HG03060 (cell line): ENCODE measurements at regions not wholly inside any gene's neighbourhood (a gene's known extent, or its start where the extent isn't known, plus 50 kb on each side); places are given as distances from the start of the nearest gene placed in this dataset.
"Not testable (repeated sequence)": the region's sequence is repeated elsewhere in the genome, so short reads cannot be mapped to it uniquely, and the experiment has no call there.

Experiments
- ATAC-seq: cut with Tn5 transposase; IDR thresholded peaks from one replicate; pipeline ENCODE4 v1.9.1; 2021; ENCODE audit warnings: low read depth, moderate number of reproducible peaks; ENCODE audit not compliant: unreplicated experiment

DNA sequence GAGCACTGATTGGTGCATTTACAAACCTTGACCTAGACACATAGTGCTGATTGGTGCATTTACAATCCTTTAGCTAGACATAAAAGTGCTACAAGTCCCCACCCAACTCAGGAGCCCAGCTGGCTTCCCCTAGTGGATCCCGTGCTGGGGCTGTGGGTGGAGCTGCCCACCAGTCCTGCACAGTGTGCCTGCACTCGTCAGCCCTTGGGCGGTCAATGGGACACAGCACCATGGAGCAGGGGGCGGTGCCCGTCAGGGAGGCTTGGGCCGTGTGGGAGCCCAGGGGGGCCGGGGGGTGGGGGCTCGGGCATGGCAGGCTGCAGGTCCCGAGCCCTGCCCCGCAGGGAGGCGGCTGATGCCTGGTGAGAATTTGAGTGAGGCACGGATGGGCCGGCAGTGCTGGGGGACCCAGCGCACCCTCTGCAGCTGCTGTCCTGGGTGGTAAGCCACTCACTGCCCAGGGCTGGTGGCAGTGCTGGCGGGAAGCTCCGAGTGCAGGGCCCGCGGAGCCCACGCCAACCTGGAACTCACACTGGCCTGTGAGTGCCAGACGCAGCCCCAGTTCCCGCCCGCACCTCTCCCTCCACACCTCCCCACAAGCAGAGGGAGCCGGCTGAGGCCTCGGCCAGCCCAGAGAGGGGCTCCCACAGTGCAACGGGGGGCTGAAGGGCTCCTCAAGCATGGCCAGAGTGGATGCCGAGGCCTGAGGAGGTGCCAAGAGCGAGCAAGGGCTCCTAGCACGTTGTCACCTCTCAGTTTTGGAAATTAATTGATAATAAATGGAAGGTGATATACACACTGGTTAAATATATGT, 207.7 kb downstream of the RAP2B start:
- no peak for ATAC-seq

DNA sequence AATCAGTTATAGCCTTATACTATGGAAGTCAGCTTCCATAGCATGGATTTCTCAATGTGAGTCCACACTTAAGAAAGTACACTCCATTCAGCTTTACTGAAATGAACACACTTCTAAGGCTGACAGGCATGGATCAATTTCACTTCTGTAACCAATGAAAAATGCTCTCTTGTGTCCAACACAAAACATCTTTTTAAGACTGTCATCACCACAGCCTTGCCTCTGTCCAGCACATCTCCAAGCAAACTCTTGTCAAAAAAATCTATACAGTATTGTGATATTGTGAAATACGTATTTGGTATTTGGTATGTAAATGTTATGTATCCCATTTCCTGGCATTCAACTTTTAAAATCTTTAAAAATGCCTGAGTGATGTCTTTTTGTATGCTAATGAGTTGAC, 208.7 kb downstream of the RAP2B start:
- ATAC-seq: no peak

GRCh38 chr3:153372326-153372725, 210.3 kb downstream of the RAP2B start:
- no peak for ATAC-seq

- no peak for ATAC-seq
Measured at GRCh38 chr3:153373606-153374005, 211.6 kb downstream of the RAP2B start.

DNA sequence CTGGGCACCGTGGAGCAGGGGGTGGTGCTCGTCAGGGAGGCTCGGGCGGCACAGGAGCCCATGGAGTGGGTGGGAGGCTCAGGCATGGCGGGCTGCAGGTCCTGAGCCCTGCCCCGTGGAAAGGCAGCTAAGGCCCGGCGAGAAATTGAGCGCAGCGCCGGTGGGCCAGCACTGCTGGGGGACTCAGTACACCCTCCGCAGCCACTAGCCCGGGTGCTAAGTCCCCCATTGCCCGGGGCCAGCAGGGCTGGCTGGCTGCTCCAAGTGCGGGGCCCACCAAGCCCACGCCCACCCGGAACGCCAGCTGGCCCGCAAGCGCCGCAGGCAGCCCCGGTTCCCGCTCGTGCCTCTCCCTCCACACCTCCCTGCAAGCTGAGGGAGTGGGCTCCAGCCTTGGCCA, 216.3 kb downstream of the RAP2B start:
- not testable (repeated sequence) for ATAC-seq

DNA sequence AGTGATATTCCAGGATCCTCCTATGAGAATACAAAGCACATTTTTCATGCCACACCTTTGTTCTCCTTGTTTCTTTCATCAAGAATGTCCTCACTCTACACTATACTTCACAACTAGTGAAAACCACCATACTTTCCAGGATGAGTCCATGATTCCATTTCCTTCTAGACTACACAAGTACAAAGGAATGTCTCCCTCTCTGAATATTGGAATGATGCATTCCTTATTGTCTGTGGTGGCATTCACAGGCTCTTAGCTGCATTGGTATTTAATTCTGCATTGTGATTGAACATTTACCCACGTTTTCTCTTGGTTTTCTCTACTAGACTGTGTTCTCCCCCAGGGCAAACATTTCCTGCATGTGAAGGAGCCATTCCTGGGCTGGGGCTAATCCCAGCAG, 217.5 kb downstream of the RAP2B start:
- no peak for ATAC-seq

DNA sequence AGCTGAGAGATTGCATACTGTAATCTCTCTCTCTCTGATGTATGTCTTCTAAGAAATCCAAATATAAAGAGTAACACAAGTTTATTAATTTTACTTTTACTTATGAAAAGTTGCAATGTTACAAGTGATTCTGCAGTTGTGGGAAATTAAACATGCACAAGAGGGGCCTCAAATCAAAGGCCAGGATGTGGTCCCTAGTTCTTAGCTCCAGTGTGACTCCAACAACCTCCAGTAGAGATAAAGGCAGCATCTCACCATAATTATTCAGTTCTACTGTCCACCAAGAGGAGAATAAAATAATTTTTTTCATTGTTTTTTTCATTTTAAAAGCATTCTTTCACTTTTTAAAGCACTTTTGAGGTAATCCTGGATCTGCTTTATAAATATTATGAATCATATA, 223.3 kb downstream of the RAP2B start:
- no peak for ATAC-seq

GRCh38 chr3:153392363-153392762, 230.3 kb downstream of the RAP2B start:
- ATAC-seq: no peak

- ATAC-seq: no peak
Measured at GRCh38 chr3:153394017-153394416, 232.0 kb downstream of the RAP2B start.

GRCh38 chr3:153396581-153396980, 234.6 kb downstream of the RAP2B start:
- ATAC-seq: no peak

GRCh38 chr3:153397794-153398193, 235.8 kb downstream of the RAP2B start:
- no peak for ATAC-seq

- ATAC-seq: peak; percentile 76
Measured at GRCh38 chr3:153399636-153400035, 237.6 kb downstream of the RAP2B start.

- no peak for ATAC-seq
Measured at GRCh38 chr3:153400641-153401040, 238.6 kb downstream of the RAP2B start.

- ATAC-seq: no peak
Measured at GRCh38 chr3:153404157-153404556, 242.1 kb downstream of the RAP2B start.

DNA sequence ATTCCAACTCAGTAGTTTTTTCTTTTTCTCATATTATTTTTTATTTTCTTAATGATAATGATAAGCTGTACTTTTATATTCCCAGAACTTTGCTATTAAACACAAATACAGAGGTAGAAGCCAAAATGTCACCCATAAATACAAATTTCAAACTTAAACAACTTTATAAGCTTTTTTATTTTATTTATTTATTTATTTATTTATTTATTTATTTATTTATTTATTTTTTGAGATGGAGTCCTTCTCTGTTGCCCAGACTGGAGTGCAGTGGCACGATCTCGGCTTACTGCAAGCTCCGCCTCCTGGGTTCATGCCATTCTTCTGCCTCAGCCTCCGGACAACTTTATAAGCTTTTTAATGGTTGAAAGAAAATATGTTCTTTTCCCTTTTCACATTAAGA, 243.3 kb downstream of the RAP2B start:
- ATAC-seq: not testable (repeated sequence)

DNA sequence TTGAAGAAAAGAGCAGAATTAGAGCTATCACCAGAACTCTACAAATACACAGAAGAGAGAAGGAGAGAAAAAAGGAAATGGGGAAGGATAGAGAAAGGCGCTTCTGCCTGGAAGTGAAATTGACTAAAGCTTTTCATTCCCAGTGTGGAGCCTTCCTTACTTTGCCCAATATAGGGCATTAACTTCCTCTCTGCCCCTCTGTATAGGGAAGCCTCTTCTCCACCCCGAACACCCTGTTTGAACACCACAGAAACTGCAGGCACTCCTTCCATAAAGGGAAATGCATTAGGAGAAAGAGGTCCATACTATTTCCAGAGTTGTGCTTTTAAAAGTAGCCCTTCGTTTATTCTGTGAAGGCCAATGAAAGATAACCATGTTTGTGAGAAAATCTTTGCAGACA, 248.5 kb downstream of the RAP2B start:
- ATAC-seq: no peak

DNA sequence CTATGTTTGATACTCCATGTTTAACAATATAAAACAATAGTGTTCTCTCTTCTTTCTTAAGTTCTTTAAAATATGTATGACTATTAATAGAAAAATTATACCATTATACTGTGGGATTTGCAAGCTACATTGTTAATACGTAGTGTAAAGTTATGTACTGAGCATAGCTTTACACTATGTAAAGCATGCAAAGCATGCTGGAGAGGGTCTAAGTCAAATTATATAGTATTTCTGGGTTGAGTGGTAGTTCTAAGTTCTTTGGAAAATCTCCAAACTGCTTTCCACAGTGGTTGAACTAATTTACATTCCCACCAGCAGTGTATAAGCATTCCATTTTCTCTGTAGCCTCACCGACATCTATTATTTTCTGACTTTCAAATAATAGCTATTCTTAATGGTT, 253.0 kb downstream of the RAP2B start:
- no peak for ATAC-seq

GRCh38 chr3:153422314-153422713, 260.3 kb downstream of the RAP2B start:
- no peak for ATAC-seq

- not testable (repeated sequence) for ATAC-seq
Measured at GRCh38 chr3:153423820-153424219, 261.8 kb downstream of the RAP2B start.

- no peak for ATAC-seq
Measured at GRCh38 chr3:153426344-153426743, 264.3 kb downstream of the RAP2B start.

DNA sequence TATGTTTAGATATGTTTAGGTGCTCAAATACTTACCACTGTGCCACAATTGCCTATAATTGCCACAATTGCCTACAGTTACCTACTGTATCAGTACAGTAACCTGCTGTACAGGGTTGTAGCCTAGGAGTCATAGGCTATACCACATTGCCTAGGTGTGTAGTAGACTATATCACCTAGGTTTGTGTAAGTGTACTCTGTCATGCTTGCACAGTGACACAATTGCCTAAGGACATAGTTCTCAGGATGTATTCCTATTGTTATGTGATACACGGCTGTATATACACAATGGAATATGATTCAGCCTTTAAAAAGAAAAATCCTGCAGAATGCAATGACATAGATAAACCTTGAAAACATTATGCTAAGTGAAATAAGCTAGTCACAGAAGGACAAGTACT, 264.8 kb downstream of the RAP2B start:
- ATAC-seq: no peak

GRCh38 chr3:153429821-153430220, 267.8 kb downstream of the RAP2B start:
- ATAC-seq: no peak

DNA sequence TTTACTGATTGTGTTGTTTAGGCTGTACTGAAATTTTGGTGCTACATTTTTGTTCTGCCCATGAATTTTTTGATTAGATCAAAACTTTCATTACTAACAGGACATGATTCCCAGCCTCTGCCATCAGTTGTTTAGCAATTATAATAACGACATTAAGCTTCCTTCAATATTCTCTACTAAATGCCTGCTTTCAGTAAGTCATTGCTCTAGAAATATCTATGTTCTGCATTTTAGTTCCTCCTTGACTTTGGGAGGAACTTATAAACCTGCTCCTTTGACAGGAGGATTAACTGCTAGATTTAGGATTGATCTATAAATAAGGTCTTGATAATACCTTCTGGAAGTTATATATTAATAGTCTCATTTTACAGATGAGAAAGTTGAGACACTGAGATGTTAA, 269.1 kb downstream of the RAP2B start:
- ATAC-seq: no peak
